22Rv1 (cell line): ENCODE measurements at regions not wholly inside any gene's neighbourhood (a gene's known extent, or its start where the extent isn't known, plus 50 kb on each side); places are given as distances from the start of the nearest gene placed in this dataset.

ENCODE experiments used
- H3K27ac ChIP-seq: fragments of 450-650 bp; 2 replicates; pipeline ENCODE4 v1.5.1; 2017
- ZFX ChIP-seq: fragments of 450-650 bp; IDR thresholded peaks from 2 replicates; pipeline ENCODE4 v1.6.1; 2017; ENCODE audit warnings: antibody characterized with exemption, borderline replicate concordance
- TF ChIP-seq, protein P1 (sequence below): fragments of 450-650 bp; IDR thresholded peaks from 2 replicates; pipeline ENCODE4 v1.5.1; 2017; ENCODE audit warnings: mild to moderate bottlenecking

DNA sequence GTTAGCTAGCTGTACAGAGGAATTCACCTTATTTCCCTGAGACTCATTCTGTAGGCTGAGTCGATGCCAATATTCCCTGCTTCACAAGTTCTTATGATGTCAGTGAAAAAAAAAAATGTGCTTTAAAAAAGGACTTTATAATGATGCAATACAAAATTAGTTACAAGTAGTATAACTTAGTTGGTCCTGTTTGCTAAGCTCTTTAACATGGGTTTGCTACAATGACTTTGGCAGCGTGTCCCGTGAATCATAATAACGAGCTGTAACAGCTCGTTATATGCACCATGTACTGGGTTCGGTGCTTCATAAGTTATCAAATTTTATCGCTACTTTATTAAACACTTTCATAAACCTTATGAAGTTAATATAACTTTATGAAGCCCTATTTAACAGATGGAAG, 349.7 kb downstream of the LMX1A start:
- no peak overlapping the region for H3K27ac ChIP-seq
- TF ChIP-seq, protein P1, sequence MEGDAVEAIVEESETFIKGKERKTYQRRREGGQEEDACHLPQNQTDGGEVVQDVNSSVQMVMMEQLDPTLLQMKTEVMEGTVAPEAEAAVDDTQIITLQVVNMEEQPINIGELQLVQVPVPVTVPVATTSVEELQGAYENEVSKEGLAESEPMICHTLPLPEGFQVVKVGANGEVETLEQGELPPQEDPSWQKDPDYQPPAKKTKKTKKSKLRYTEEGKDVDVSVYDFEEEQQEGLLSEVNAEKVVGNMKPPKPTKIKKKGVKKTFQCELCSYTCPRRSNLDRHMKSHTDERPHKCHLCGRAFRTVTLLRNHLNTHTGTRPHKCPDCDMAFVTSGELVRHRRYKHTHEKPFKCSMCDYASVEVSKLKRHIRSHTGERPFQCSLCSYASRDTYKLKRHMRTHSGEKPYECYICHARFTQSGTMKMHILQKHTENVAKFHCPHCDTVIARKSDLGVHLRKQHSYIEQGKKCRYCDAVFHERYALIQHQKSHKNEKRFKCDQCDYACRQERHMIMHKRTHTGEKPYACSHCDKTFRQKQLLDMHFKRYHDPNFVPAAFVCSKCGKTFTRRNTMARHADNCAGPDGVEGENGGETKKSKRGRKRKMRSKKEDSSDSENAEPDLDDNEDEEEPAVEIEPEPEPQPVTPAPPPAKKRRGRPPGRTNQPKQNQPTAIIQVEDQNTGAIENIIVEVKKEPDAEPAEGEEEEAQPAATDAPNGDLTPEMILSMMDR = no peak
- TF ChIP-seq ZFX = no peak

DNA sequence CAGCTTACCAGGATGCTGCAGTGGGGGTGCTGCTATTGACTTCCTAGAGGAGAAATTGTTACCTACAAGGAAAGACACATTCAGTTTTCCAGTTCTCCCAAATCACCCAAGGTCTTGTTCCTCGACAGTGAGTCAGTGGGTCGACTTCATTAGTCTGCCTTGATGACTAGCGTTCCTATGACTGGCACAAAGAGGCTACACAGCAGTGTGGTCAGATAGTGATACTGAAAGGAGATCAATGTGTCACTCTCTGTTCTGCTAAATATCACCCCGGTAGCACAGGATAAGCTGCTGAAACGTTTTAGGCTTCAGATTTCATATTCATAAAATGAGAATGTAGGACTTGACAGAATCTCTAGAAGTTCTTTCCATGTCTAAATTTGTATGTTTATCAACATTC, 357.4 kb downstream of the LMX1A start:
- TF ChIP-seq, protein P1 = no peak
- no peak for TF ChIP-seq ZFX
- H3K27ac ChIP-seq = no peak overlapping the region

DNA sequence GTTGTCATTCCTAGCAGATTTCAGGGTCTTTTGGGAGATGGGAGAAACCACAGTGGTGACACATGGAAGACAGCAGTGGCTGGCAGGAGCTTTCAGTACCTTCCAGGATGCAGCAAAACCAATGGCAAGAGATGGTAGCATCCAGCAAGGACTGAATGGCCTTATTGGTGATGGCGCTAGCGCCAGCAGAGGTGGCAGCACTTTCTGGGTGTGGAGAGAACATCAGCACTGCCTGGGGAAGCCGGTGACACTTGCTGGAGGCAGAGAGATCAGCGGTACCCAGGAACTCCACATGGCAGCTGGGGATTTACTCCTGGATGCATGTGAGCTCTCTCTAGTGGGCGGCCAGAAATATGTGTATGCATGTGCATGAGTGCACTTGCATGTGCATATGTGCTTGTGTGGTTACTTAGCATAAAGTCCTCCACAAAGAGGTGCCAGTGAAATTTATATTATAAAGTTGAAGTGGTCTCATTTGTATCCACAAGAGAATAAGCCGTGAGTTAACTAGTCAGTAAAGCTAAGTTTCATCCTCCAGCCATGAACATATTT, 364.7 kb downstream of the LMX1A start:
- H3K27ac ChIP-seq = no peak overlapping the region
- no peak for TF ChIP-seq ZFX
- TF ChIP-seq, protein P1 = no peak

DNA sequence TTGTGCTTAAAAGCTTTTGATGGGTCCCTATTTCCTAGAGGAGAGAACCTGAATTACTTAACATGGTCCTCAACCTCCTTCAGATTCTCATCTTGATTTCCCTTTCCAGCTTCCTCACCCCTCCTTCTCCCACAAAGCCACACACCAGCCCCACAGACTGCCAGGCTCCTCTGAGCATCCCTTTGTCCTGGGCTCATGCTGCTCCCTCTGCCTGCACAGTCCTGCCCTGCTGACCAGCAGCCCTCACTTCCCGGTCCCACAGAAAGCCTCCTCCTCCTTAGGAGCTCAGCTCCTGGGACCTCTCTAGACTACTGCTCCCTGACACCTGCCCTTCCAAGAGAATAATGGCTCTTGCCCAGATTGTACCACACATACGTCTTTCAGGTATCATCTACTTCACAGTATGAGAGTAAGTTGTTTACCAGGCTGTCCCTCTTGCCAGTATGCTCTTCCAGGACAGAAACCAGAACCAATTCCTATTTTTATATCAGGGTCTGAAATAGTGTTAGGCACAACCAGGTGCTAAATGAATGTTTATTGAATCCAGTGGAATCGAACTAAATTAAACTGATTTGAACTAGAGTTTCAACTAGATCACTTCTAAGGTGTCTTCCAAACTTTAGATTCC, 373.4 kb downstream of the LMX1A start:
- no peak for TF ChIP-seq ZFX
- TF ChIP-seq, protein P1 = no peak
- no peak overlapping the region for H3K27ac ChIP-seq

DNA sequence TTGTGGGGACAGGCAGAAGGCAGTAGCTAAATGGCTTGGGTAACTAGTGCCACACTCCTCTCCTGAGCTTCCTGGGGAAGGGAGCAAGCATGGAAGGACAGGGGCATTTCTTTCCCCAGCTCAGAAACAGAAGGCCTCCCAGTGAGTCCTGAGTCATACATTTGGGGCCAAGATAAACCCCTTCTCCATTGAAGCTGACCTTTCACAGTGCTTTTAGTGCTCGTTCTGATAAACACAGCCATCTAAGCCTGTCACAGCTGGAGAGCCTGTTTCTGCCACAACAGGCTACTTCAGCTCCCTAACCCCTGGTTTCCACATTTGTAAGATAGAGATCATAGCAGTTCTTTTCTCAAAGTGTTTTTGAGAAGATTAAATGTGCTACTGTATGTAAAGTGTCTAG, 374.0 kb downstream of the LMX1A start:
- TF ChIP-seq, protein P1 = no peak
- TF ChIP-seq ZFX = no peak
- H3K27ac ChIP-seq = no peak overlapping the region

DNA sequence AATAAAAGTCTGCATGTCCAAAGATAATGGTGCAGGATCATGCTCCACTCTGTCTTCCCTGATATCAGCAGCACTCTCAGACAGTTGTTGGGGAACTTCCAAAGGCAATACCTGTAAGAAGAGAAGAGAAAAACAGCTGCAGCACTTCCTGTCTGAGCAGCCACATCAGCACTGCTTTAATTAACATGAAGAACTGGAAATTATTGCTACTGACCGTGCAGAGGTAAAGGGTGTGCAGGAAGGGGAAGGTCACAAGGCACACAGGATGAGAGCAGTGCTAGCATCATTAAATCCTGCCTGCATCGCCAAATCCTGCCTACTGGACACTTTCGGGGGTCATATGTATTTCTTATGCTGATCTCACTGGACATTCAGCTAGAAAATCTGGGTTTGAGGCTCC, 379.0 kb downstream of the LMX1A start:
- TF ChIP-seq, protein P1 = no peak
- TF ChIP-seq ZFX = no peak
- H3K27ac ChIP-seq = no peak overlapping the region

DNA sequence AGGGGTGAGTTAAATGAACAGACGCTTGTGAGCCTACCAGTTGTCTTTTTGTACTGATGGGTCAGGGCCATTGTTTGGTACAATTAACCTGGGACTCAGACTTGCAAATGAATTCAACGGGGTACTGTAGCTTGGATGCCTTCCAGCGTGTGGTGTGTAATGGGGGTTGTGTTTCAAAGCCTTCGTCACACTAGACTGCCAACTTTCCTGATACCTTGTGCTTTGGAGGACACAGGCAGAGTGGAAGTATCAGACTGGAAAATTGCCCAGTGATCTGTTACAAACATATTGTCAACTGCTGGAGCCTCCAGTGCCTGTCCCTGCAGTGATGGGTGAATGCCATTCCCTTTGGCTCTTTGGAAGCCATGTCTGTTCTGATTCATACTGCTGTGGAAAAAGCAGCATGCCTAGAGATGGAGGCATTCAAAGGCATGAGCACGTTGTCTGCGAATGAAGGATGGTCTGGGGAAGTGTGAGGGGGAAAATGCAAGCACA, 384.5 kb downstream of the LMX1A start:
- TF ChIP-seq, protein P1 = no peak
- no peak for TF ChIP-seq ZFX
- H3K27ac ChIP-seq = no peak overlapping the region
